ENCODE measurements at regions not wholly inside any gene's neighbourhood (a gene's known extent, or its start where the extent isn't known, plus 50 kb on each side); places are given as distances from the start of the nearest gene placed in this dataset.

DNA sequence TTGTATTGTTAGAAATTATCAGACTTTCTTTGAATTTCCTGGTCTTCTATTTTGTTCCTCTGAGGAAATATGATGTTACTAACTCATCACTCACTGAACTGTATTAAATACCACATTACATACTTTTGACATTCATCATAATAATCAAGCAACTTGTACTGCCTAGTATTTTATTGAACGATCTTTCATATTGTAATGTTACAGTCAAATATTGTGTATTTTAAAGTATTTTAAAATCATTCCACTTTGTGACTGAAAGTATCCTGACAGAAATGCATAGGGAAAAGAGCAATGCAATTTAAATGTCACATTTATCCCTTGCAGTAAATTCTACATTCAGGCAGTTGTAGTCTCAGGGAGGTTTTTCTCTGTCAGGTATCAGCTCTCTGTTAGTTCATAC lies 1557.4 kb downstream of the CDH8 start:
- Histone ChIP-seq H3K4me3 (ENCODE audit: low read length) (no peak overlapping the region), H2AFZ (ENCODE audit: low read length) (no peak overlapping the region), H3K9me3 (replicated peaks; ENCODE audit: insufficient read depth, low read length) (no peaks in the 10 kb centered on the region), H4K20me1 (ENCODE audit: insufficient read depth, low read length) (no peaks in the 10 kb centered on the region), H3K9me2 (replicated peaks; ENCODE audit: insufficient read depth, low read length) (no peaks in the 10 kb centered on the region), H3K36me3 (replicated peaks; ENCODE audit: insufficient read depth, low read length) (no peaks in the 10 kb centered on the region), H3K9ac (ENCODE audit: low read length) (no peak overlapping the region), H3K4me2 (ENCODE audit: low read depth, low read length) (no peak overlapping the region), H3K4me1 (ENCODE audit: low read length) (no peaks in the 10 kb centered on the region), H3K27me3 (replicated peaks; ENCODE audit: insufficient read depth, low read length) (no peaks in the 10 kb centered on the region), H3K27ac (ENCODE audit: low read length) (no peak overlapping the region), H3F3A (ENCODE audit: insufficient read depth, low read length) (no peaks in the 10 kb centered on the region), H3K79me2 (ENCODE audit: low read length) (no peaks in the 10 kb centered on the region)
- TF ChIP-seq, protein P1, sequence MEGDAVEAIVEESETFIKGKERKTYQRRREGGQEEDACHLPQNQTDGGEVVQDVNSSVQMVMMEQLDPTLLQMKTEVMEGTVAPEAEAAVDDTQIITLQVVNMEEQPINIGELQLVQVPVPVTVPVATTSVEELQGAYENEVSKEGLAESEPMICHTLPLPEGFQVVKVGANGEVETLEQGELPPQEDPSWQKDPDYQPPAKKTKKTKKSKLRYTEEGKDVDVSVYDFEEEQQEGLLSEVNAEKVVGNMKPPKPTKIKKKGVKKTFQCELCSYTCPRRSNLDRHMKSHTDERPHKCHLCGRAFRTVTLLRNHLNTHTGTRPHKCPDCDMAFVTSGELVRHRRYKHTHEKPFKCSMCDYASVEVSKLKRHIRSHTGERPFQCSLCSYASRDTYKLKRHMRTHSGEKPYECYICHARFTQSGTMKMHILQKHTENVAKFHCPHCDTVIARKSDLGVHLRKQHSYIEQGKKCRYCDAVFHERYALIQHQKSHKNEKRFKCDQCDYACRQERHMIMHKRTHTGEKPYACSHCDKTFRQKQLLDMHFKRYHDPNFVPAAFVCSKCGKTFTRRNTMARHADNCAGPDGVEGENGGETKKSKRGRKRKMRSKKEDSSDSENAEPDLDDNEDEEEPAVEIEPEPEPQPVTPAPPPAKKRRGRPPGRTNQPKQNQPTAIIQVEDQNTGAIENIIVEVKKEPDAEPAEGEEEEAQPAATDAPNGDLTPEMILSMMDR (IDR thresholded peaks at IDR 0.05; ENCODE audit: low read length), result no peak
- TF ChIP-seq EZH2 (optimal IDR thresholded peaks at IDR 0.05; ENCODE audit: low read depth, low read length) (no peak), EZH2phosphoT487 (IDR thresholded peaks at IDR 0.05; ENCODE audit: low read length) (no peak)
- no peak for DNase-seq

DNA sequence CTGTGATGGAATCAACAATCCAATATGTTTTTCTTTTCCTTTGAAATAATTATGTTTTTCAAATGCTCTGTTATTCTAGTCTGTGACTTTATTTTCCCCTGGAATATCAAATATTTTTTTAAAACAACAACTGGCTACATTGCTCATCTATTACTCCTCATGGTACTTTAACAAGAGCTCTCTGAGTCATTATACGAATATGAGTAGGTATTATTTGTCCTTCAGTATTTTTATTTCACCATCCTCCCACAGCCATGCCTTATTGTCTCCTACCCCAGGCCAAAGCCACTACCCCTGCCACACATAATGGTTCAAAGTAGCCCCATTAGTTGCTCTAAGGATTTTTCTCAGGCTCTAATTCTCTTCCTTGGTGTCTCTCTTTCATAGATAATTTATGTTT lies 1572.3 kb downstream of the CDH8 start:
- no peak overlapping the region for H3K27ac ChIP-seq (ENCODE audit: low read length)
- TF ChIP-seq EZH2phosphoT487 (IDR thresholded peaks at IDR 0.05; ENCODE audit: low read length) (no peak), EZH2 (optimal IDR thresholded peaks at IDR 0.05; ENCODE audit: low read depth, low read length) (no peak)
- TF ChIP-seq, protein P1 (IDR thresholded peaks at IDR 0.05; ENCODE audit: low read length), result no peak
- H3K79me2 ChIP-seq (ENCODE audit: low read length), result no peaks in the 10 kb centered on the region
- H3F3A ChIP-seq (ENCODE audit: insufficient read depth, low read length), result no peaks in the 10 kb centered on the region
- DNase-seq, result no peak
- no peaks in the 10 kb centered on the region for H4K20me1 ChIP-seq (ENCODE audit: insufficient read depth, low read length)
- H3K36me3 ChIP-seq (replicated peaks; ENCODE audit: insufficient read depth, low read length), result no peaks in the 10 kb centered on the region
- H3K4me2 ChIP-seq (ENCODE audit: low read depth, low read length), result no peak overlapping the region
- no peaks in the 10 kb centered on the region for H3K4me1 ChIP-seq (ENCODE audit: low read length)
- no peaks in the 10 kb centered on the region for H3K9me3 ChIP-seq (replicated peaks; ENCODE audit: insufficient read depth, low read length)
- no peaks in the 10 kb centered on the region for H3K9me2 ChIP-seq (replicated peaks; ENCODE audit: insufficient read depth, low read length)
- H3K9ac ChIP-seq (ENCODE audit: low read length), result no peak overlapping the region
- no peak overlapping the region for H3K4me3 ChIP-seq (ENCODE audit: low read length)
- no peaks in the 10 kb centered on the region for H3K27me3 ChIP-seq (replicated peaks; ENCODE audit: insufficient read depth, low read length)
- no peak overlapping the region for H2AFZ ChIP-seq (ENCODE audit: low read length)

DNA sequence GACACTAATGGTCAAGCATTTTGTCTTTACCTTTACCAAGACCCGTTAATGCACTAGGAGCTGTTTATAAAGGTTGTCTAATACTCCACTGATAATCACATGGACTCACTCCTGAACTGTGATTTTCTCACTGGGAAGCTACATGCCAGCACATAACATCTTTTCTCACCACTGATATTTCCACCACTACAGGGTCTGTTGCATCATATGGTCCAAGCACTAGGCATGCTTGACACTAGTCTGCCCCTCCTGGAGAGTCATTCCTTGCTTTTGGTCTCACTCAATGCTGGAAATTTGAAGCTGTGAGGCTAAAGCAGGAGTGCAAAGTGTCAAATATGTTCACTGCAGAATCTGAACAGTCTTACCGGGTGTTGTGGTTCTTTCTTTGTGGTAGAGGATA lies 1576.8 kb downstream of the CDH8 start:
- no peaks in the 10 kb centered on the region for H3K9me2 ChIP-seq (replicated peaks; ENCODE audit: insufficient read depth, low read length)
- no peaks in the 10 kb centered on the region for H3F3A ChIP-seq (ENCODE audit: insufficient read depth, low read length)
- H3K36me3 ChIP-seq (replicated peaks; ENCODE audit: insufficient read depth, low read length), result no peaks in the 10 kb centered on the region
- H3K9me3 ChIP-seq (replicated peaks; ENCODE audit: insufficient read depth, low read length), result no peaks in the 10 kb centered on the region
- no peak for DNase-seq
- H3K4me3 ChIP-seq (ENCODE audit: low read length), result no peak overlapping the region
- H3K79me2 ChIP-seq (ENCODE audit: low read length), result no peaks in the 10 kb centered on the region
- no peaks in the 10 kb centered on the region for H3K27me3 ChIP-seq (replicated peaks; ENCODE audit: insufficient read depth, low read length)
- H3K9ac ChIP-seq (ENCODE audit: low read length), result no peak overlapping the region
- H4K20me1 ChIP-seq (ENCODE audit: insufficient read depth, low read length), result no peaks in the 10 kb centered on the region
- TF ChIP-seq, protein P1 (IDR thresholded peaks at IDR 0.05; ENCODE audit: low read length), result no peak
- TF ChIP-seq EZH2 (optimal IDR thresholded peaks at IDR 0.05; ENCODE audit: low read depth, low read length) (no peak), EZH2phosphoT487 (IDR thresholded peaks at IDR 0.05; ENCODE audit: low read length) (no peak)
- H3K4me2 ChIP-seq (ENCODE audit: low read depth, low read length), result no peak overlapping the region
- no peaks in the 10 kb centered on the region for H3K4me1 ChIP-seq (ENCODE audit: low read length)
- H3K27ac ChIP-seq (ENCODE audit: low read length), result no peak overlapping the region
- H2AFZ ChIP-seq (ENCODE audit: low read length), result no peak overlapping the region
